Mesenteric fat pad (tissue), 1 donor: ENCODE measurements at regions not wholly inside any gene's neighbourhood (a gene's known extent, or its start where the extent isn't known, plus 50 kb on each side); places are given as distances from the start of the nearest gene placed in this dataset.
"Not testable (repeated sequence)": the region's sequence is repeated elsewhere in the genome, so short reads cannot be mapped to it uniquely, and the experiment has no call there.

ENCODE experiments used
- DNase-seq: peaks from one replicate; pipeline ENCODE4 v3.0.0-alpha.2; 2020; ENCODE audit warnings: low spot score
- donor health status: DM: yes; HTN: yes; CAD: no.

DNA sequence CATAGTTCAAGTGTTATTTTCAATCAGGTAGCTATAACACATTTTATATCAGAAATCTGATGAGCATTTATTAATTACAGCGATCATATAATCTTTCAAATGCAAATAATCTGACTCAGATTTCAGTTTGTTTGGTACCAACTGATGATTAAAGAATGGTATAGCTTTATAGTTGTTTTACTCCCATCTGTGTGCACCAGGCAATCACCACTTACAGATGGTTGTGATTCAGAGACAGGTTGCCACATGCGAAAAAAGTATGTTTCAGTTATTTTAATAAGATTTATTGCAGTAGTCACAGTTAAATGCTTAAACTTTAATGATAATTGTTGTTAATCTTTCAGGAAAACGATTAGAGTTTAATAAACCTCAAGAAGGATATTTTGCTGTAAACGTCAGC lies 155.1 kb upstream of the ARRDC3 start:
- no peak for DNase-seq

- no peak for DNase-seq
Measured at GRCh38 chr5:91535499-91535898, 152.4 kb upstream of the ARRDC3 start.

DNA sequence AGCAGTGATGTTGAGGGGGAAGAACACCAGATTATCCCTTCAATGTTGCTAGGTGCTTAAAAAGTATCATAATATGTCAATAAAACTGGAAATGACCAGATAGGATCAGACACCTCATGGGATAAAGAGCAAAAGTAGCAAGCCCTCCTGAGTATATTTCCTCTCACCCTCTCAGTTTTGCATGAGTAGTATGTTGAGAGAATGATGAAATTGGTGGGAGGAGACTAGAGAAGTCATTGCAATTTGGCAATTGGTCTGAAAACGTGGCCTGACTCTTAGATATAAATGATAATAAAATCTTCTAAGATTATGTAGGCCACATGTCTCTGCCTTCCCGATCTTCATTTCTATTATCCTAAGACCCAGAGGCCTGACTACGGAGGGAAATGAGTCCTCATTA lies 151.2 kb upstream of the ARRDC3 start:
- no peak for DNase-seq

DNA sequence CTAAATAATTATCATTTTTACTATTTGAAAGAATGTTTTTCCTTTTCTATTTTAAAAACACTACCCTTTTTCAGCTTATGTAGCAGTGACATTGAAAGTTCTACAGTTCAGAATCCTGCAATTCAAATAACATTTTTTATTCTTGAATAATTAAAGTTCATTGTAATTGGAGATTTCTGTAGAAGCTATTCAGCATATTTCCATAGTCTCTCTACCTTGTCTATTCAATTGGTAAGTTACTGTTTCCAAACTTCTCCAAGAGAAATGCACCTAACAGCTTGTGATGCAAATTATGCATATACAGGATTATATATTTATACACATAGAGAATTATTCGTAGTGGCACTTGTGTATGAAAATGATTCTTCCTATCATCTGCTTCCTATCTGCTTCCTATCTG lies 149.7 kb upstream of the ARRDC3 start:
- DNase-seq, result no peak

- DNase-seq, result no peak
Measured at GRCh38 chr5:91532281-91532680, 149.2 kb upstream of the ARRDC3 start.

DNA sequence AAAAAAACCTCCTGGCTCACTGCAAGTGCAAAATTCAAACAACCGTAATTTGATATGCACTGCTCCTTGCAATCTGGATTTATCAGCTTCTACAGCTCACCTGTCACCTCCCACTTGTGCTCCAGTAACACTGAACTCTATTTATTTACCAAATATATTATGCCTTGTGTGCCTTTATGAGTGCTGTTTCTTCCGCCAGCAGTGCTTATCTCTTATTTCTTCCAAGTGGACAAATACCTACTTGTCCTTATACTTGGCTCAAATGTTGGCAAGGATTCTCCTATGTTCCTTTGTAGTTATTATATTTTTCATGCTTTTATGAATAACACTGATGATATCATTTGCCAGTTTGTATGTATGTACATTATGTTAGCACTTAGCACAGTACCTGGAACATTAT lies 145.7 kb upstream of the ARRDC3 start:
- no peak for DNase-seq

GRCh38 chr5:91521785-91522184 lies 138.7 kb upstream of the ARRDC3 start:
- no peak for DNase-seq

DNA sequence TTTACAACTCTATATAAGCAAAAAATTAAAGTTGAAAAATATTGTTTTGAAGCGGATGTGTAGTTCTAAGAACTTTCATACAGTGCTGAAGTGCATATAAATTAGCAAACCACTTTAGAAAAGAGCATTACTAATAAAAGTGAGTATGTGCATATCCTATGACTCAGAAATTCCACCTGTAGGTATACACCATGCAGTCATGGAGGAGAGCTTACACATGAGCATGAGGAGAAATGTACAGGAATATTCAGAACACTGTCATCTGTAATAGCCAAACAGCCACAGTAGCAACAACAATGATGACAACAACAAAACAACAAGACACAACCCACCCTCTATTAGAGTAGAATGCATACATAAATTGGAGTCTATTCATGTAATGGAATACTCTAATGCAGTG lies 138.2 kb upstream of the ARRDC3 start:
- no peak for DNase-seq

DNA sequence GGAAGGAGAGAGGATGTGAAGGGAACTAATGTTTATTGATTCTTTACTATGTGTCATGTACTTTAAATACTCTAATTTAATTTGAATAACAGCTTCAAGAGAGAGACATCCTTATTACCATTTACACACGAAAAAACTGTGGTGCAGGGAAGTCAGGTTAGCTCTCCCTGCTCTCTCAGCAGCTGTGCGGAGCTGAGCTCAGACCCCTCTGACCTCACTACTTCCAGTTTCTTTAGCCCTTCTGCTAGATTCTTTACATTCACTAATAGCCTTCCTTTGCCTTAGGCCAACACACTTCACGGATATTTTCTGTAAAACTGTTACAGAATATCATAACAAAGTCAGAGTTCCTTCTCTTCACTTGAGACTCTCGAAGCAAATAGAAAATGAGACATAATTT lies 131.3 kb upstream of the ARRDC3 start:
- DNase-seq, result no peak

- DNase-seq, result no peak
Measured at GRCh38 chr5:91503321-91503720, 120.2 kb upstream of the ARRDC3 start.

DNA sequence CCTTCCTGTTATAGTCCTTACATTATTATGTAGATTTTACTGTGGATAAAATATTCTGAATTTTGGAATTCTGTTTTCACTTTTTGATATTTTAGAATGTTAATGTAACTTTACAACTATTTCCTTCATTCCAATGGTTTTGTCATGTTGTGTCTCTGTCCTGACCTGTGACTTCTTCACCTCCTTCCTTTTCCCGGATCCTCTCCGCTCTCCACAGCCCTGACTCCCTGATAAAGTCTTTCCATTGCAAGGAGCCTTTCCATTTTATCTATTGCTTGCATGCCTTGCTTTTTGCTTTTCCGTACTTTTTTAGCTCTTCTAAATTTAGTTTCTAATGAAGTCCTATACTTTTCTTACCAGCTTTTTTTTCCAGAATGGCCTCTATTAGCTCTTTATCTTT lies 117.6 kb upstream of the ARRDC3 start:
- DNase-seq, result no peak

DNA sequence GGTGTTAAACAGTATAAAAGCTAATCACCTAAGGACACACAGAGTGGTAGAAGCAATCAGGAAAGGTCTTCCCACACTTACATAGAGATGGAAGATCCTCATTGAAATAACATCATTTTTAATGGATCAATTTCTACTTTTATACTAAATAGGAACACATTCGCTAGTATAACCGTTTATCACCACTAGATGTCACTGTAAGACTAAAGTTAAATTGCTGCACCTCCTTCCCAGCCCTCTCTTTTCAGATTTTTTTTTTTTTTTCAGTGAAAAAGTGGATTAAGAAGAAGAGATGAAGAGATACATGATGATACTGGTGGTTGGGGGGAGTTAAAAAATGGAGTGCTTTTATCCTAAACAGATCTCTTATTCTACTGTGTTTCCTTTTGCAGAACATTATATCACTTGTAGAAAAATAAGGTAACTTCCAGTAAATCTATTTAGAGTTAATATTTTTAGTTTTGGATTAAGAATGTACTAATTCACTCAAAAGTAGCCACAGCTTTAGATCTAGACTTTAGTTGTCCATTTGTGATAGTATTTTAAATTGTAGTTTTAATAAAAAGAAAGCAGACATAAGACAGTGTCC lies 116.9 kb upstream of the ARRDC3 start:
- no peak for DNase-seq

GRCh38 chr5:91495699-91496098 lies 112.6 kb upstream of the ARRDC3 start:
- no peak for DNase-seq

DNA sequence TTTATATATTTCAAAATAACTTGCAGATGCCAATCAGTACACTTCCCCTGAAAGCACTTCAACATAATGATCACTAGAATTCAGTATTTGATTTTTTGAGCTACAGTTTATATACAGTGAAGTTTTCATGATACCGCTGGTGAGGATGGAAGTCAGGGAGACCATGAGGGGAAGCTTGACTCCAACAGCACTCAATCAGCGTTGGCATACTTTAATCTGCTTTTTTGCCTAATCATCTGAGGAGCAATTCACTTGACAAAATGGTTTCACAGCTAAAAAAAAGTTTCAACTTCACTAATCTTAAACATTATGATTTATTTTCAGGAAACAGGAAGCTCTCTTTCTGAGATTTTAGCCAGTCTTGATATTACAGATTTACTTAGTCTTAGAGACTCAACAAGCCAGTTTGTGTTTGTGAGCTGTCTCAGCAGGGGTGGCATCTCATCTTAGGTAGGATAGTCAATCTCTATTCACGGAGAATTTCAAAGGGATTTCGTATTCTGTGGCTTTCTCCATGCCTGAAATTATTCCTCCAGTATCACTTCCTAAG lies 111.4 kb upstream of the ARRDC3 start:
- DNase-seq, result no peak

DNA sequence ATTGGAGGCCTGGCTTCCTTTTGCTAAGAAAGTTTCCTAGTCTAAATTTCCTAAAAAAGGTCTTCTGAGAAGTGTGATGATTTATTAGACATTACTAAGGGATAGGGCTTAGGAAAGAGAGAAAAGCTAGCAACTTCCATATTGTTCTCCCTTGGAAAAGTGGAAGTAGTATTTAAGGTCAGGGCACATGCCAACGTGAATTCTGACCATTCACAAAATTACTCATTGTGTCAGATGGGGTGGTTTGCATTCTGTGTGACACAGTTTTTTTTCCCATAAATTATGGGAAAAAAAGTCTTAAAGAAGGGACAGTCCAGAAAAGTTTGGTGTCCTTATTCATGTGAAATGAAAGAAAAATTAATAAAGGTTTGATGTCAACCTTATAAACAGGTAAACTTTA lies 110.0 kb upstream of the ARRDC3 start:
- DNase-seq, result no peak

DNA sequence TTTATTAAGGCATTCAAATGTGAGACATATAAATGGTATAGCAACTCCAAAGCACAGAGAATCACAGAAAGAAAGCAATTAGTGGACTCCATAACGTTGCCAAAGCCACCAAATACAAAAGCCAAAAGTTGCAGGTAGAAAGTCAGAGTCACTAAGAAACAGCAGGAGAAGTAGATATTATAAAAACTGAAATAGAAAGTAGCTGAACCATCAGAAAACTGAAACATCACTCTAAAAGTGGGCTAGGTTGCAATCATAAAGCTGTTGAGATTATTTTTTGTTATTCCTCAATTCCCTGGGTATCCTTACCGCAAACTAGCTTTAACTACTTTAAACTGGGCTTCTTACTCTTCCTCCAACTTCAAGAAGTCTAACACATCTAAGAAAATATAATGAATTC lies 108.1 kb upstream of the ARRDC3 start:
- DNase-seq, result no peak

DNA sequence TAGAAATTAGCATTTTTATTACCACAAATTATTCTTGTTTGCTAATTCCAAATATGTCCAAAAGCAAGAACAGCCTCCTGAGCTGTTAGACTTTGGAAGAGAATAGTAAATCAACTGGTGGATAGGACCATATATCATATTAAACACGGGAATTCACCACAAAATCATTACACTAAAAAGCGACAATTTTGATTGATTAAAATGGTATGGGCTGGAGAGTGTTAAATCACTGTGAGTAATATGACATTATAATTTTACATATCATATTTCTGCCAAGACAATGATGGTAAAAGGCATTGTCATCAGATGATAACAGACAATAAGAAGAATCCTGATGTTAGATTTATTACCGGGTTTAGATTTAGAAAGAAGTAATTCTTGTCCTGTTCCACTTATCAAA lies 107.2 kb upstream of the ARRDC3 start:
- DNase-seq, result no peak

DNA sequence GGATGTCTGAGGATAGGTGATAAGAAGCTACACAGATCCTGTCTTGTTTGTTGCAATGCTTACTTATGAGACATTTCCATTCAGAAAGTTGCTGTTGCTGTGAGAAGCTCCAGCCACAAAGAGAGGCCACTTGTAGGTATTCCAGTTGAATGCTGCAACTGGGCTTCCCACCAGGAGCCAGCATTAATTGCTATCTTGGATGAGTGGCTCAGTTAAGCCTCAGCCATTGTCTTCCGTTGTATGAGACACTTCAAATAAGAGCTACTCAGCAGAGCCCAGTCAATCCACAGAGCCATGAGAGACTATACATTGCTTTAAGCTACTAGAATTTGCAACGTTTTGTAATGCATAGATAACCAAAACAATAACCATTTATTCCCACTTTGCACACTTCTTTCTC lies 104.3 kb upstream of the ARRDC3 start:
- DNase-seq, result no peak

DNA sequence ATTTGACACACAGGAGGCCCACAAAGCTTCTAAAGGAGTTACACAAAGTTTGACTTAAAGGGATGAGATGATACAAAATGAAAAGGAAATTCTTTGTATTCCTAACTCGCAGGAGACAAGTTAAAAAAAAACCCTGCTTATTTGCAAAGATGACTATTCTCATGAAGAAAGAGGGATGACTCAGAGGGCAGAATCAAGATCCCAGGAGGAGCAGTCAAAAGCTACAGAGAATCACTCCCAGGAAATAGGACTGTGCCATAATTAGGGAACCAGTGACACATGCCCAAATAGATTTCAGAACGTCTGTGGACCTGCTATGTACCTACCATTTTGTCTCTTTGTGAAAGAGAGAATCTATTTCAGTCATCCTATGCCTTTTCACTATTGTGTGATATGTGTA lies 103.5 kb upstream of the ARRDC3 start:
- no peak for DNase-seq

GRCh38 chr5:91484662-91485061 lies 101.5 kb upstream of the ARRDC3 start:
- DNase-seq, result no peak

DNA sequence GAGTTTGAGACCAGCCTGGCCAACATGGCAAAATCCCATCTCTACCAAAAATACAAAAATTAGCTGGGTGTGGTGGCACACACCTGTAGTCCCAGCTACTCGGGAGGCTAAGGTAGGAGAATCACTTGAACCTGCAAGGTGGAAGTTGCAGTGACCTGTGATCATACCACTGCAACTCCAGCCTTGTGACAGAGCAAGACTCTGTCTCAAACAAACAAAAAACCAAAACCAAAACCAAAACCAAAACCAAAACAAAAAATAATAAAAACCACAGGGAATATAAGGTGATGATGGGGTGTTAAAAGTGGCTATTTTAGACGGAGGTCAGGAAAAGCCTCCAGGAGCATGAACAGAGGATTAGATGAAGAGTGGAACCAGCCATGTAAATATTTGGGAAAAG lies 96.3 kb upstream of the ARRDC3 start:
- DNase-seq, result not testable (repeated sequence)

DNA sequence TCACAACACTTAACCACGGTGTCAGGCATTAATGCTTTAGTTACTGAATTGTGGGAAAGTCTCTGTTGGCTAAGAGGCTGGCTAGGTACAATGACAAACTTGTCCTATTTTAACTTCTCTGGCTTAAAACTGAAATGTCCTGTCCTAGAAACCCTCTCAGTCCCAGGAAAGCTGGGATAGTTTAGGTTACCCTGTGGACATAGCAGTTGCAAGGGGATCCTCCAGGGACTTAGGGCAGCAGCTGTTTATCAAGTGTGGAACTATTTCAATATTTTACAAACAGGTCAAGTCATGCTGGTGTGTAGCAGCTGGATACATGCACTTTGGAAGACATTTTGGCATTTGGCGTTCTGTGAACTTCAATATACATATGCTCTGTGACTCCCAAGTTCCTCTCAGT lies 95.0 kb upstream of the ARRDC3 start:
- no peak for DNase-seq

GRCh38 chr5:91477408-91477807 lies 94.3 kb upstream of the ARRDC3 start:
- DNase-seq, result no peak

DNA sequence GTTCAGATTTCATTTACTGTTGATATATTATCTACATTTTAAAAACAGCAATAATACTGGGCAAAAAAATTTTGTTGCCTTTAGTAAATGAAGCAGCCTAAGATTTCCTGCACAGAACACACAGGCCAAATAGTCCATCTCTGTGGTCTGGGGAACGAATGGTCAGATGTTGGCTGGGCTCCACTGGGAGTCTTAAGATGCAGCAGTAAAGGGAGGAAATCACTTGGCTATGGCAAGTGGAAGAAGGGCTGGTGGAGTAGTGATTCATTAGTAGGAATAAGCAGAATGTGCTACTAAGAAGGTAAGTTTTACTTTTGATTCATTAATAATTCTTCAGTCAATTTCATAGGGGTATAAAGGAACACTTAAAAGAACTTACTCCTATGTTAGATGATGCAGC lies 91.1 kb upstream of the ARRDC3 start:
- DNase-seq, result no peak
